GM06990 (cell line): ENCODE measurements at regions not wholly inside any gene's neighbourhood (a gene's known extent, or its start where the extent isn't known, plus 50 kb on each side); places are given as distances from the start of the nearest gene placed in this dataset.

ENCODE experiments used
- DNase-seq: peaks from one replicate; pipeline ENCODE4 v3.0.0-alpha.2; 2011; ENCODE audit not compliant: insufficient read length; ENCODE audit errors: extremely low read depth
- H3K27me3 ChIP-seq: replicated peaks from 2 replicates; pipeline ENCODE4 v1.6.0; 2011; ENCODE audit warnings: low read length; ENCODE audit not compliant: control insufficient read depth, insufficient read depth
- H3K36me3 ChIP-seq: 2 replicates; pipeline ENCODE4 v1.5.1; 2011; ENCODE audit warnings: low read length; ENCODE audit not compliant: control insufficient read depth, insufficient read depth
- H3K4me3 ChIP-seq: replicated peaks from 2 replicates; pipeline ENCODE4 v1.5.1; 2011; ENCODE audit warnings: low read depth, mild to moderate bottlenecking, control low read depth, low read length
- CTCF ChIP-seq: IDR thresholded peaks from 2 replicates; pipeline ENCODE4 v1.5.1; 2011; ENCODE audit warnings: low read length, control low read depth, mild to moderate bottlenecking, inconsistent platforms; ENCODE audit not compliant: insufficient read depth, poor library complexity, severe bottlenecking

GRCh38 chr7:51973939-51974338 lies 657.3 kb upstream of the COBL start:
- H3K27me3 ChIP-seq, result no peaks in the 10 kb centered on the region
- no peaks in the 10 kb centered on the region for H3K36me3 ChIP-seq
- no peak for TF ChIP-seq CTCF
- no peak overlapping the region for H3K4me3 ChIP-seq
- DNase-seq, result no peak

GRCh38 chr7:51973071-51973470 lies 656.5 kb upstream of the COBL start:
- DNase-seq, result no peak
- Histone ChIP-seq H3K4me3 (no peak overlapping the region), H3K27me3 (no peaks in the 10 kb centered on the region), H3K36me3 (no peaks in the 10 kb centered on the region)
- no peak for TF ChIP-seq CTCF

GRCh38 chr7:51970961-51971665 lies 654.5 kb upstream of the COBL start:
- Histone ChIP-seq H3K27me3 (no peaks in the 10 kb centered on the region), H3K36me3 (no peaks in the 10 kb centered on the region), H3K4me3 (no peak overlapping the region)
- TF ChIP-seq CTCF, result no peak
- no peak for DNase-seq

- no peaks in the 10 kb centered on the region for H3K27me3 ChIP-seq
- no peaks in the 10 kb centered on the region for H3K36me3 ChIP-seq
- no peak overlapping the region for H3K4me3 ChIP-seq
- TF ChIP-seq CTCF, result no peak
- no peak for DNase-seq
Measured at GRCh38 chr7:51968461-51968860, 651.9 kb upstream of the COBL start.

GRCh38 chr7:51965454-51965853 lies 648.8 kb upstream of the COBL start:
- no peaks in the 10 kb centered on the region for H3K27me3 ChIP-seq
- H3K36me3 ChIP-seq, result no peaks in the 10 kb centered on the region
- DNase-seq, result no peak
- no peak overlapping the region for H3K4me3 ChIP-seq
- TF ChIP-seq CTCF, result no peak

- no peak for TF ChIP-seq CTCF
- no peak for DNase-seq
- no peaks in the 10 kb centered on the region for H3K36me3 ChIP-seq
- H3K27me3 ChIP-seq, result no peaks in the 10 kb centered on the region
- no peak overlapping the region for H3K4me3 ChIP-seq
Measured at GRCh38 chr7:51961804-51962203, 645.2 kb upstream of the COBL start.
